ENCODE measurements at regions not wholly inside any gene's neighbourhood (a gene's known extent, or its start where the extent isn't known, plus 50 kb on each side); places are given as distances from the start of the nearest gene placed in this dataset.

GRCh38 chr2:145088756-145089155 is 568.8 kb upstream of the ZEB2 start:
- Histone ChIP-seq H3K4me1 (ENCODE audit: low read depth) (no peaks in the 10 kb centered on the region), H3K36me3 (ENCODE audit: low read depth) (no peaks in the 10 kb centered on the region), H3K9me3 (no peaks in the 10 kb centered on the region), H3K4me3 (no peak overlapping the region)
- intact Hi-C loops (cut with DNase I, micrococcal nuclease), result no loop called here
- no peak for TF ChIP-seq CTCF (IDR thresholded peaks at IDR 0.05)
- DNase-seq, result no peak
- no peak for ATAC-seq

- Histone ChIP-seq H3K4me1 (ENCODE audit: low read depth) (no peaks in the 10 kb centered on the region), H3K9me3 (no peaks in the 10 kb centered on the region), H3K4me3 (no peak overlapping the region), H3K36me3 (ENCODE audit: low read depth) (no peaks in the 10 kb centered on the region)
- ATAC-seq (no peak), DNase-seq (no peak)
- no peak for TF ChIP-seq CTCF (IDR thresholded peaks at IDR 0.05)
- intact Hi-C loops (cut with DNase I, micrococcal nuclease), result no loop called here
These were observed 567.0 kb upstream of the ZEB2 start for GRCh38 chr2:145086910-145087309.

- DNase-seq (no peak), ATAC-seq (no peak)
- intact Hi-C loops (cut with DNase I, micrococcal nuclease), result no loop called here
- Histone ChIP-seq H3K4me3 (no peak overlapping the region), H3K36me3 (ENCODE audit: low read depth) (no peaks in the 10 kb centered on the region), H3K9me3 (no peaks in the 10 kb centered on the region), H3K4me1 (ENCODE audit: low read depth) (no peaks in the 10 kb centered on the region)
- TF ChIP-seq CTCF (IDR thresholded peaks at IDR 0.05), result no peak
These were observed 565.7 kb upstream of the ZEB2 start for GRCh38 chr2:145085612-145086011.

GRCh38 chr2:145080426-145080825 is 560.5 kb upstream of the ZEB2 start:
- no peak for TF ChIP-seq CTCF (IDR thresholded peaks at IDR 0.05)
- H3K36me3 ChIP-seq (ENCODE audit: low read depth), result no peaks in the 10 kb centered on the region
- H3K4me3 ChIP-seq, result no peak overlapping the region
- no peak for ATAC-seq
- DNase-seq, result no peak
- no peaks in the 10 kb centered on the region for H3K9me3 ChIP-seq
- no peaks in the 10 kb centered on the region for H3K4me1 ChIP-seq (ENCODE audit: low read depth)
- intact Hi-C loops (cut with DNase I, micrococcal nuclease), result no loop called here

- Histone ChIP-seq H3K4me3 (no peak overlapping the region), H3K36me3 (ENCODE audit: low read depth) (no peaks in the 10 kb centered on the region), H3K4me1 (ENCODE audit: low read depth) (no peaks in the 10 kb centered on the region), H3K9me3 (no peaks in the 10 kb centered on the region)
- no peak for TF ChIP-seq CTCF (IDR thresholded peaks at IDR 0.05)
- intact Hi-C loops (cut with DNase I, micrococcal nuclease), result no loop called here
- DNase-seq (no peak), ATAC-seq (no peak)
These were observed 559.7 kb upstream of the ZEB2 start for GRCh38 chr2:145079641-145080040.

GRCh38 chr2:145078923-145079322 is 559.0 kb upstream of the ZEB2 start:
- intact Hi-C loops (cut with DNase I, micrococcal nuclease), result no loop called here

More at GRCh38 chr2:145078923-145079322, 559.0 kb upstream of the ZEB2 start:
- TF ChIP-seq CTCF (IDR thresholded peaks at IDR 0.05), result no peak
- Histone ChIP-seq H3K9me3 (no peaks in the 10 kb centered on the region), H3K36me3 (ENCODE audit: low read depth) (no peaks in the 10 kb centered on the region), H3K4me1 (ENCODE audit: low read depth) (no peaks in the 10 kb centered on the region), H3K4me3 (no peak overlapping the region)
- no peak for ATAC-seq
- no peak for DNase-seq

All from mucosa of descending colon (tissue), 3 donors.